K562 (cell line): ENCODE measurements at regions not wholly inside any gene's neighbourhood (a gene's known extent, or its start where the extent isn't known, plus 50 kb on each side); places are given as distances from the start of the nearest gene placed in this dataset.
"Not testable (repeated sequence)": the region's sequence is repeated elsewhere in the genome, so short reads cannot be mapped to it uniquely, and the experiment has no call there.

Experiments used
- ATAC-seq: fragments of 200-7000 bp; cut with Tn5 transposase; 3 replicates; pipeline ENCODE4 v1.9.1; 2020; ENCODE audit warnings: moderate library complexity
- BruUV-seq: library from RNA; stranded (reverse); fragments of 400-500 nt; replicated peaks from 2 replicates; lab custom pipeline; 2021; lab: Mats Ljungman, UMichigan
- CTCF ChIA-PET: fragments of 300-600 bp; formaldehyde crosslinking; extraction: SDS; loops from one replicate; lab custom pipeline; 2021; ENCODE audit warnings: low intra/inter-chr PET ratio; lab: Yijun Ruan, JAX
- POLR2A ChIA-PET: fragments of 300-600, 350-650 bp; sonication (Branson Sonifier 250); formaldehyde crosslinking; extraction: SDS; loops from one replicate; lab custom pipeline; 2021; ENCODE audit warnings: antibody characterized with exemption, inconsistent platforms; lab: Yijun Ruan, JAX
- DNase-seq, 4 experiments: peaks; one replicate each; pipeline versions ENCODE4 v3.0.0 to v3.0.0-alpha.2; 2011 to 2018; ENCODE audit warnings: low spot score in 3 of 4, mixed read lengths in 3 of 4; ENCODE audit errors: extremely low read depth in 1 of 4
- FAIRE-seq: peaks from 2 replicates; lab custom pipeline; 2011; peaks lifted over from hg19 to GRCh38; lab: Jason Lieb, UNC
- H2AFZ ChIP-seq: 2 replicates; pipeline ENCODE4 v1.6.0; 2011; ENCODE audit warnings: low read depth, low read length, control low read depth, inconsistent platforms
- H3K27ac ChIP-seq: fragments of 200-600 bp; 3 replicates; pipeline ENCODE4 v1.8.0; 2011; ENCODE audit warnings: low read depth, mild to moderate bottlenecking, control low read depth, inconsistent platforms, low read length, moderate library complexity, mixed read lengths; ENCODE audit errors: extremely low read depth
- H3K27me3 ChIP-seq, 2 experiments: fragments of 300-600 bp in 1 of 2; 2 replicates in 1 of 2; 3 replicates in 1 of 2; pipeline versions ENCODE4 v1.6.0 to v1.8.0; 2011; ENCODE audit warnings: inconsistent platforms in 2 of 2, low read length in 2 of 2, mild to moderate bottlenecking in 1 of 2, mixed read lengths in 1 of 2, moderate library complexity in 1 of 2; ENCODE audit not compliant: control insufficient read depth in 2 of 2, insufficient read depth in 2 of 2
- H3K36me3 ChIP-seq: fragments of 300-600 bp; 3 replicates; pipeline ENCODE4 v1.8.0; 2011; ENCODE audit warnings: mild to moderate bottlenecking, low read length, inconsistent platforms; ENCODE audit not compliant: control insufficient read depth, insufficient read depth
- H3K4me1 ChIP-seq, 2 experiments: fragments of 200-600 bp in 1 of 2; replicated peaks in 1 of 2; 2 replicates in 1 of 2; 3 replicates in 1 of 2; pipeline versions ENCODE4 v1.5.1 to v1.8.0; 2011; ENCODE audit warnings: inconsistent platforms in 2 of 2, low read length in 2 of 2, mild to moderate bottlenecking in 1 of 2, mixed read lengths in 1 of 2, moderate library complexity in 1 of 2; ENCODE audit not compliant: control insufficient read depth in 2 of 2, insufficient read depth in 2 of 2
- H3K4me2 ChIP-seq: 2 replicates; pipeline ENCODE4 v1.6.1; 2011; ENCODE audit warnings: low read length, control low read depth, inconsistent platforms, mixed read lengths; ENCODE audit not compliant: insufficient read depth
- H3K4me3 ChIP-seq: fragments of 200-600 bp; sonication (generic), shearing (Covaris generic); 2 replicates; pipeline ENCODE4 v1.5.1; 2016; ENCODE audit warnings: control low read depth, inconsistent platforms
- H3K79me2 ChIP-seq: fragments of 200-600 bp; 3 replicates; pipeline ENCODE4 v1.8.0; 2011; ENCODE audit warnings: low read length, inconsistent platforms; ENCODE audit not compliant: control insufficient read depth, insufficient read depth
- H3K9ac ChIP-seq, 2 experiments: 2 replicates each; pipeline versions ENCODE4 v1.6.0 to v1.6.1; 2011; ENCODE audit warnings: low read depth in 2 of 2, low read length in 2 of 2, control low read depth in 1 of 2, inconsistent platforms in 1 of 2, mild to moderate bottlenecking in 1 of 2, mixed read lengths in 1 of 2; ENCODE audit not compliant: insufficient read depth in 1 of 2
- H3K9me1 ChIP-seq: one replicate; pipeline ENCODE4 v1.6.0; 2011; ENCODE audit warnings: inconsistent platforms, mild to moderate bottlenecking, low read length, moderate library complexity; ENCODE audit not compliant: control insufficient read depth, insufficient read depth
- H3K9me3 ChIP-seq: replicated peaks from 2 replicates; pipeline ENCODE4 v1.5.1; 2011; ENCODE audit warnings: low read depth, low read length, inconsistent platforms; ENCODE audit not compliant: control insufficient read depth, insufficient read depth
- H4K20me1 ChIP-seq: replicated peaks from 2 replicates; pipeline ENCODE4 v1.6.1; 2011; ENCODE audit warnings: low read length, inconsistent platforms, mixed read lengths; ENCODE audit not compliant: control insufficient read depth, insufficient read depth
- ARID1B ChIP-seq: fragments of 450-650 bp; IDR thresholded peaks from 2 replicates; pipeline ENCODE4 v1.6.1; 2016; ENCODE audit warnings: antibody characterized with exemption, mild to moderate bottlenecking, inconsistent platforms
- ATF1 ChIP-seq, 2 experiments: fragments of 450-650 bp in 1 of 2; IDR thresholded peaks; 2 replicates each; pipeline ENCODE4 v1.6.1; 2016; ENCODE audit warnings: missing compliant biosample characterization in 1 of 2, missing genetic modification characterization in 1 of 2
- CBFA2T3 ChIP-seq: fragments of 450-650 bp; IDR thresholded peaks from 2 replicates; pipeline ENCODE4 v1.6.1; 2017
- CTBP1 ChIP-seq: fragments of 450-650 bp; IDR thresholded peaks from 2 replicates; pipeline ENCODE4 v1.6.1; 2016; ENCODE audit warnings: borderline replicate concordance
- CXXC5 ChIP-seq: fragments of 250-450 bp; sonication (Bioruptor Pico); IDR thresholded peaks from 2 replicates; pipeline ENCODE4 v1.8.0; 2022; ENCODE audit warnings: inconsistent platforms, mild to moderate bottlenecking, moderate library complexity
- GATA2 ChIP-seq: sonication (generic); formaldehyde crosslinking; IDR thresholded peaks from 2 replicates; pipeline ENCODE4 v1.4.0; 2020; ENCODE audit warnings: mild to moderate bottlenecking, missing genetic modification reagents
- KDM1A ChIP-seq, 2 experiments: fragments of 450-650 bp; IDR thresholded peaks; 2 replicates each; pipeline ENCODE4 v1.6.1; 2016; ENCODE audit warnings: mild to moderate bottlenecking in 2 of 2
- L3MBTL2 ChIP-seq: fragments of 450-650 bp; IDR thresholded peaks from 2 replicates; pipeline ENCODE4 v1.6.1; 2016; ENCODE audit warnings: mild to moderate bottlenecking, moderate library complexity
- MGA ChIP-seq: fragments of 450-650 bp; IDR thresholded peaks from 2 replicates; pipeline ENCODE4 v1.6.1; 2016; ENCODE audit warnings: mild to moderate bottlenecking, moderate library complexity
- MTA1 ChIP-seq: fragments of 450-650 bp; IDR thresholded peaks from 2 replicates; pipeline ENCODE4 v1.6.1; 2017; ENCODE audit warnings: borderline replicate concordance
- NCOR1 ChIP-seq: fragments of 450-650 bp; IDR thresholded peaks from 2 replicates; pipeline ENCODE4 v1.6.1; 2016; ENCODE audit warnings: mild to moderate bottlenecking, moderate library complexity
- SMARCA4 ChIP-seq: fragments of 450-650 bp; IDR thresholded peaks from 2 replicates; pipeline ENCODE4 v1.6.1; 2016
- SOX6 ChIP-seq: fragments of 450-650 bp; IDR thresholded peaks from 2 replicates; pipeline ENCODE4 v1.6.1; 2014; ENCODE audit warnings: mild to moderate bottlenecking
- TAL1 ChIP-seq: fragments of 450-650 bp; IDR thresholded peaks from 2 replicates; pipeline ENCODE4 v1.6.1; 2016; ENCODE audit warnings: mild to moderate bottlenecking
- TRIM24 ChIP-seq, 2 experiments: fragments of 450-650 bp; IDR thresholded peaks; 2 replicates each; pipeline ENCODE4 v1.6.1; 2016
- WGBS: fragments of 100-300 bp; shearing (Covaris generic); methylation state at CpG from one replicate; pipeline ENCODE4 v1.1.6; 2016; ENCODE audit warnings: low coverage, mixed read lengths; ENCODE audit not compliant: insufficient coverage; ENCODE audit errors: missing lambda C conversion rate; 5-methylcytosine and 5-hydroxymethylcytosine counted together
- in situ Hi-C: fragments of 300-500 bp; cut with MboI; formaldehyde crosslinking; loops from 4 replicates; pipeline ENCODE4 v1.15.0; 2018; ENCODE audit warnings: inconsistent platforms, mixed read lengths
- intact Hi-C: fragments of 100-400 bp; cut with micrococcal nuclease; formaldehyde crosslinking; loops from 2 replicates; pipeline ENCODE4 v1.14.2; 2022

- H3K27ac ChIP-seq; ATAC-seq; intact Hi-C loops; in situ Hi-C loops; BruUV-seq; H3K9ac ChIP-seq; H3K4me3 ChIP-seq; H3K9me3 ChIP-seq; FAIRE-seq; H3K79me2 ChIP-seq; POLR2A ChIA-PET; H3K4me2 ChIP-seq; H4K20me1 ChIP-seq; CTCF ChIA-PET; H3K9me1 ChIP-seq; H3K36me3 ChIP-seq; H3K27me3 ChIP-seq; H3K4me1 ChIP-seq; TF ChIP-seq ATF1 (CRISPR knock-in tag; IDR thresholded peaks at IDR 0.05): not testable (repeated sequence)
- peak in 1 of 4 experiments; percentile 76 for DNase-seq
- WGBS = 0% methylated on average over 1 of the region's 4 CpGs
- 0 out of 2 replicates have a peak overlapping the region, but pooled peaks have one; percentile 45 for H2AFZ ChIP-seq
- peak in 1 of 2 experiments; percentile 26; a peak in 1 of 4 replicates for TF ChIP-seq TRIM24 (IDR thresholded peaks at IDR 0.05)
- peak; percentile 61 for TF ChIP-seq L3MBTL2
- TF ChIP-seq TAL1 = peak; percentile 52; the same call in 1 of the 2 replicates
- TF ChIP-seq SMARCA4 = 0 out of 2 replicates have a peak, but pooled peaks have one; percentile 24
- TF ChIP-seq KDM1A (IDR thresholded peaks at IDR 0.05) = peak in 1 of 2 experiments; percentile 30; a peak in 1 of 4 replicates
- peak; percentile 71 for TF ChIP-seq CBFA2T3
- TF ChIP-seq ATF1 (tag; IDR thresholded peaks at IDR 0.05) = 0 out of 2 replicates have a peak, but pooled peaks have one; percentile 21
- TF ChIP-seq MGA = peak; percentile 40; the same call in 1 of the 2 replicates
- 0 out of 2 replicates have a peak, but pooled peaks have one; percentile 21 for TF ChIP-seq MTA1
- TF ChIP-seq CXXC5 = peak; percentile 43
- peak; percentile 71; the same call in 1 of the 2 replicates for TF ChIP-seq GATA2
- TF ChIP-seq ARID1B = peak; percentile 68
- peak; percentile 49; the same call in 1 of the 2 replicates for TF ChIP-seq NCOR1
- TF ChIP-seq CTBP1 = peak; percentile 88
- peak; percentile 99 for TF ChIP-seq SOX6
These were observed 1942.5 kb downstream of the FOXD4L5 start for GRCh38 chr9:63342528-63342927.
